Fibroblast of peridontal ligament (primary cell): ENCODE measurements at regions not wholly inside any gene's neighbourhood (a gene's known extent, or its start where the extent isn't known, plus 50 kb on each side); places are given as distances from the start of the nearest gene placed in this dataset.
"Not testable (repeated sequence)": the region's sequence is repeated elsewhere in the genome, so short reads cannot be mapped to it uniquely, and the experiment has no call there.

Source experiments
- DNase-seq: peaks from one replicate; pipeline ENCODE4 v3.0.0-alpha.2; 2010; ENCODE audit errors: extremely low read depth

GRCh38 chr12:42728287-42728686 is 138.7 kb upstream of the PRICKLE1 start:
- no peak for DNase-seq

- DNase-seq = peak; percentile 36
These were observed 136.3 kb upstream of the PRICKLE1 start for GRCh38 chr12:42725809-42726208.

GRCh38 chr12:42716491-42716891 is 126.9 kb upstream of the PRICKLE1 start:
- no peak for DNase-seq

- DNase-seq = not testable (repeated sequence)
These were observed 124.0 kb upstream of the PRICKLE1 start for GRCh38 chr12:42713566-42713965.

GRCh38 chr12:42708374-42708773 is 118.8 kb upstream of the PRICKLE1 start:
- not testable (repeated sequence) for DNase-seq

GRCh38 chr12:42707312-42708226 is 118.0 kb upstream of the PRICKLE1 start:
- no peak for DNase-seq

- DNase-seq = no peak
These were observed 116.8 kb upstream of the PRICKLE1 start for GRCh38 chr12:42706321-42706720.

GRCh38 chr12:42705863-42706262 is 116.3 kb upstream of the PRICKLE1 start:
- peak; percentile 50 for DNase-seq

GRCh38 chr12:42704810-42705401 is 115.4 kb upstream of the PRICKLE1 start:
- DNase-seq = no peak

GRCh38 chr12:42704340-42704739 is 114.8 kb upstream of the PRICKLE1 start:
- DNase-seq = no peak

- no peak for DNase-seq
These were observed 111.5 kb upstream of the PRICKLE1 start for GRCh38 chr12:42701084-42701483.

- DNase-seq = no peak
These were observed 108.7 kb upstream of the PRICKLE1 start for GRCh38 chr12:42698213-42698612.

GRCh38 chr12:42696406-42697149 is 107.0 kb upstream of the PRICKLE1 start:
- DNase-seq = no peak

- no peak for DNase-seq
These were observed 106.0 kb upstream of the PRICKLE1 start for GRCh38 chr12:42695490-42695995.

GRCh38 chr12:42692749-42693148 is 103.2 kb upstream of the PRICKLE1 start:
- no peak for DNase-seq

- DNase-seq = peak; percentile 5
These were observed 102.5 kb upstream of the PRICKLE1 start for GRCh38 chr12:42691991-42692557.

- DNase-seq = no peak
These were observed 100.7 kb upstream of the PRICKLE1 start for GRCh38 chr12:42690264-42690663.

GRCh38 chr12:42689699-42690098 is 100.2 kb upstream of the PRICKLE1 start:
- DNase-seq = no peak

GRCh38 chr12:42686514-42687172 is 97.1 kb upstream of the PRICKLE1 start:
- no peak for DNase-seq

GRCh38 chr12:42684802-42685071 is 95.2 kb upstream of the PRICKLE1 start:
- DNase-seq = no peak

GRCh38 chr12:42683933-42684801 is 94.6 kb upstream of the PRICKLE1 start:
- DNase-seq = no peak
